ENCODE measurements at regions not wholly inside any gene's neighbourhood (a gene's known extent, or its start where the extent isn't known, plus 50 kb on each side); places are given as distances from the start of the nearest gene placed in this dataset.

DNA sequence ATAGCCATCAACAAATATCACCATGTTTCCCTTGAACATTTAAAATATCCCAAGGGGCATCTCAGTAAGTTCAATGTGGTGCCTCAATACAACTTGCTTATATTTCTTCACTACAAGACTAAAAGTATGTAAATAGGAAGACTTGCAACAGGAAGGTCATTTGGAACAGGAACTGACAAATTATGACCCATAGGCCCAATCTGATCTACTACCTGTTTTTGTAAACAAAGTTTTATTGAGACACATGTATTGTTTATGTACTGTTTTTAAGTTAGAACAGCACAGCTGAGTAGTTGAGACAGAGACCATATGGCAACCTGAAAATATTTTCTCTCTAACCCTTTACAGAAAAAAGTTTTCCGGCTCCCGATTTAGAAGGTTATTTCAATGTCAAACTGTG lies 154.8 kb upstream of the TFPI start:
- Histone ChIP-seq H3K27ac (ENCODE audit: low read length) (no peak overlapping the region), H3K4me3 (ENCODE audit: low read length) (no peak overlapping the region), H3K4me1 (ENCODE audit: control insufficient read depth, insufficient read depth, low read length) (no peaks in the 10 kb centered on the region), H3K9me3 (ENCODE audit: control insufficient read depth, low read depth, low read length) (no peaks in the 10 kb centered on the region), H3K36me3 (ENCODE audit: control insufficient read depth, insufficient read depth, low read length) (no peaks in the 10 kb centered on the region), H3K27me3 (ENCODE audit: control insufficient read depth, insufficient read depth, low read length) (no peaks in the 10 kb centered on the region)
- no peak for DNase-seq
- 82% methylated on average over 2 of the region's 2 CpGs for WGBS (ENCODE audit: insufficient coverage, low lambda C conversion rate)

DNA sequence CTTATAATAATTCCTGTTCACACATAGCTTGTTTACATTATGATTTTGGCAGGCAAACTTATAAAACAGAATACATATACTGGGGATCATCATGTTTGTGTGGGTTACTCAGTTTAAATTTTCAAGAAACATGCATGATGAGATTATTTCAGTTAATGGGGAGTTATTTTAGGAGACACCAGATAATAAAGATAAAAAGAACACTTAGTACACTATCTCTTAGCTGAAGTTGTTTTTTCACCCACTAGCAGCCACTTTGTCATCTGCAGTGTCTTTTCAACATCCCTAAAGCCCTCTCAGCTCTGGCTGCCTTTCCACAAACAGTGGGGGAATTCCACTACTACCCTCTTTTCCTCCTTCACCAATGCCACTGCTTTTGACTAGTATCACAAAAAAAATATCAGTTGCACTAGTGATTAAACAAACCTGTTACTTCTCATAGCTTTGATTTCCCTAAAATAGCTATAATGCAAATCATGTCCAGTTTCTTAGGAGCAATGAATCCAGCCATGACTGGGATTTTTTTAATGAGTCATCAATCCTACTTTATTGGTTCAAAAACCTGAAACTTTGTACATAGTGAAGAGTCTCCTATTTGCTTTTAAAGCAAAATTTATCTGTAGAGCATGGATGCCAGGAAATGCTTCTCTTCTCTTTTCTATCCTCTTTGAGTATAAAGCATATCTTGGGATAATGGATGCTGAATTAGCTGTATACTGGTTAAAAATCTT lies 156.7 kb upstream of the TFPI start:
- H3K27me3 ChIP-seq (ENCODE audit: control insufficient read depth, insufficient read depth, low read length): no peaks in the 10 kb centered on the region

DNA sequence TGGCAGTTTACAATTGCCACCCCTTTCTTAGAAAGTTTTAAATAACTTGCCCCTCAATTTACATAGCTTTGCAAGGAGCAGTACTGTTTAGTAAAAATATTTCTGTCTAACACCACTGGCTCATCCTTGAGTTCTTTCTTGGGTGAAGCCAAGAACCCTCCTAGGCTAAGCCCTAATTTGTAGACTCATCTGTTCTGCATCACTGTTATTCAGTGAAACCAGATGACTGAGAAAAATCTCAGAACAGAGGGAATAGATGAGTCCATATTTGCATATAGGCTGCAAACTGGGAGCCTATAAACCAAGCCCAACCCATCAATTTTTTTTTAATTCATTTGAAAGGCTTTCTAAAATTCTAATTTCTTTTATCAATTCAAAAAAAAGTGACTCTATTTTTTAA lies 161.4 kb upstream of the TFPI start:
- no peaks in the 10 kb centered on the region for H3K36me3 ChIP-seq (ENCODE audit: control insufficient read depth, insufficient read depth, low read length)
- no peaks in the 10 kb centered on the region for H3K4me1 ChIP-seq (ENCODE audit: control insufficient read depth, insufficient read depth, low read length)
- no peak overlapping the region for H3K27ac ChIP-seq (ENCODE audit: low read length)
- no peaks in the 10 kb centered on the region for H3K27me3 ChIP-seq (ENCODE audit: control insufficient read depth, insufficient read depth, low read length)
- H3K9me3 ChIP-seq (ENCODE audit: control insufficient read depth, low read depth, low read length): no peaks in the 10 kb centered on the region
- H3K4me3 ChIP-seq (ENCODE audit: low read length): no peak overlapping the region
- no peak for DNase-seq

More for the DNA sequence above, 156.7 kb upstream of the TFPI start:
- no peak overlapping the region for H3K4me3 ChIP-seq (ENCODE audit: low read length)
- no peaks in the 10 kb centered on the region for H3K36me3 ChIP-seq (ENCODE audit: control insufficient read depth, insufficient read depth, low read length)
- H3K27ac ChIP-seq (ENCODE audit: low read length): no peak overlapping the region
- H3K9me3 ChIP-seq (ENCODE audit: control insufficient read depth, low read depth, low read length): no peaks in the 10 kb centered on the region
- no peaks in the 10 kb centered on the region for H3K4me1 ChIP-seq (ENCODE audit: control insufficient read depth, insufficient read depth, low read length)
- DNase-seq: no peak

DNA sequence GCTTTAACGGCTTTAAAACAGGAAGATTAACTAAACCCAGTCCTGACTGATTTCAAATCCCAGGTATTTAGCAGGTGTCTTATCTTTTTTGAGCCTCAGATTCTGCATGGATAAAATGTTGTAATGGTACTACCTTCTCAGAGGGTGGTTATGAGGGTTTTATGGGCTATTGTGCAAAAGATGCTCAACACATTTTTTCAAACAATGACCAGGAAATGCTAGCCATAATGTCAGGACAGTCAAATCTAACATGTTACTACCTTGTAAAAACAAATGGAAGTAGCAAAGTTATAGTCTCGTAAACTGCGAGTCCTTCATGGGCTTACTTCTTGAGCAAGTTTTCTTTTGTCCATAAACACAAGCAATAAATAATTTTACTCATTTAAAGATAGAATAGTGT lies 162.1 kb upstream of the TFPI start:
- WGBS (ENCODE audit: insufficient coverage, low lambda C conversion rate): 67% methylated on average over 1 of the region's 3 CpGs
- Histone ChIP-seq H3K27ac (ENCODE audit: low read length) (no peak overlapping the region), H3K36me3 (ENCODE audit: control insufficient read depth, insufficient read depth, low read length) (no peaks in the 10 kb centered on the region), H3K4me1 (ENCODE audit: control insufficient read depth, insufficient read depth, low read length) (no peaks in the 10 kb centered on the region), H3K9me3 (ENCODE audit: control insufficient read depth, low read depth, low read length) (no peaks in the 10 kb centered on the region), H3K4me3 (ENCODE audit: low read length) (no peak overlapping the region), H3K27me3 (ENCODE audit: control insufficient read depth, insufficient read depth, low read length) (no peaks in the 10 kb centered on the region)
- DNase-seq: no peak

DNA sequence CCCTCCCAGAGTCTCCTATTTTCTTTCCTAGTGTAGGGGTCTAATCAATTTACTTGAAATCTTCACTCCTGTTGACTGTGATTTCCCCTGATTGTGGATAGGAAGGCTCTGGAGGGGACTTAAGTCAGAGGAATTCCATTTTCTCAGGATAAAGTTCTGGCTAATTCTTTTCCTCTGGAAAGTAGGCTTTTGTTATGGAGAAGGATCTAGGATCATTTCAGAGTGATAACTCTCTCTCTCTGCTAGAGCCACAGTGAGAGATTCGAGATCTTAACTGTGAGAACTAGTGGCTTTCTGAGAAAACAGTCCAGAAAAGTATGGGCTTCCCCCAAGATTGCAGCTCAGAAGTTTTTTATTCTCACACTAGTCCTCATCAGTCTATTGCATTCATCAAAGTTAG lies 163.9 kb upstream of the TFPI start:
- WGBS (ENCODE audit: insufficient coverage, low lambda C conversion rate): no CpG with 5 or more reads among the region's 1 CpG
- H3K27ac ChIP-seq (ENCODE audit: low read length): no peak overlapping the region
- no peaks in the 10 kb centered on the region for H3K4me1 ChIP-seq (ENCODE audit: control insufficient read depth, insufficient read depth, low read length)
- no peak for DNase-seq
- H3K36me3 ChIP-seq (ENCODE audit: control insufficient read depth, insufficient read depth, low read length): no peaks in the 10 kb centered on the region
- no peak overlapping the region for H3K4me3 ChIP-seq (ENCODE audit: low read length)
- no peaks in the 10 kb centered on the region for H3K9me3 ChIP-seq (ENCODE audit: control insufficient read depth, low read depth, low read length)
- no peaks in the 10 kb centered on the region for H3K27me3 ChIP-seq (ENCODE audit: control insufficient read depth, insufficient read depth, low read length)

DNA sequence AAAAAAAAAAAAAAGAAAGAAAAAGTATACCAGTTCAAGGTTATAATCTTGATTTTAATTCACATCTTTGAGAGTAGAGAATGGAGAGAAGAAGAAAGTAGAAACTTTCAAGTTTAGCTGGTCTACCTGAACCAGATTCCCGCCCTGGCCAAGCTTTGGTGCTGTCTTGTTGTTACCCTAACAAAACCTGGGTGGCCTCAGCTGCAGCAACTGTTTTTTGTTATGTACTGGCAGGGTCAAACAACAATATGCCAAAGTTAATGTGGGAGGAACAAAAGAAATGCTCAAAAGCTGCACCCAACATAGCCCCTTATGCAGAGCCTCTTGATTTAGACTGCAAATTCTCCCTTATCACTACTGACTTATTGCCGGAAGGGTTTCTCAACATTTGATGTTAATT lies 165.3 kb upstream of the TFPI start:
- Histone ChIP-seq H3K4me1 (ENCODE audit: control insufficient read depth, insufficient read depth, low read length) (no peaks in the 10 kb centered on the region), H3K9me3 (ENCODE audit: control insufficient read depth, low read depth, low read length) (no peaks in the 10 kb centered on the region), H3K27ac (ENCODE audit: low read length) (no peak overlapping the region), H3K27me3 (ENCODE audit: control insufficient read depth, insufficient read depth, low read length) (no peaks in the 10 kb centered on the region), H3K36me3 (ENCODE audit: control insufficient read depth, insufficient read depth, low read length) (no peaks in the 10 kb centered on the region), H3K4me3 (ENCODE audit: low read length) (no peak overlapping the region)
- DNase-seq: no peak
- WGBS (ENCODE audit: insufficient coverage, low lambda C conversion rate): 60% methylated on average over 1 of the region's 2 CpGs

DNA sequence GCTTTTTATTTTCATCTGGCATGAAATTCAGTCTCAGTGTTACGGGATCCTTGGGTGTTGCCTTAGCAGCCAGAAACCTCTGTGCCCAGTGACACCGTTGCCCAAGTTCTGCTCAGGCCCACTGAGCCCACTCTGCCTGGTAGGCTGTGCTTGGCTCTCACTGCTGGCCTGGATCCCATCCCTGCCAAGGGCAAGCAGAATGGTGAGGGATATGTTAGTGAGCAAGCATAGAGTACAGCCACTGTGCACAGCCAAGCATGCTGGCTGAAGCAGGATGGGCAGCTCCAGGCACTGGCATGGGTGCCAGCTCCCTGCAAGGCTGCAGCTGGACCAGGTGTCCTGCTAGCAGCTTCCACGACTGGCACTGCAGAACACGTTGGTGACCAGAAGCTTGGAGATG lies 194.7 kb upstream of the TFPI start:
- Histone ChIP-seq H3K4me3 (ENCODE audit: low read length) (no peak overlapping the region), H3K9me3 (ENCODE audit: control insufficient read depth, low read depth, low read length) (no peaks in the 10 kb centered on the region), H3K27me3 (ENCODE audit: control insufficient read depth, insufficient read depth, low read length) (no peaks in the 10 kb centered on the region), H3K27ac (ENCODE audit: low read length) (no peak overlapping the region), H3K4me1 (ENCODE audit: control insufficient read depth, insufficient read depth, low read length) (no peaks in the 10 kb centered on the region), H3K36me3 (ENCODE audit: control insufficient read depth, insufficient read depth, low read length) (no peaks in the 10 kb centered on the region)
- no CpG with 5 or more reads among the region's 4 CpGs for WGBS (ENCODE audit: insufficient coverage, low lambda C conversion rate)
- DNase-seq: no peak

DNA sequence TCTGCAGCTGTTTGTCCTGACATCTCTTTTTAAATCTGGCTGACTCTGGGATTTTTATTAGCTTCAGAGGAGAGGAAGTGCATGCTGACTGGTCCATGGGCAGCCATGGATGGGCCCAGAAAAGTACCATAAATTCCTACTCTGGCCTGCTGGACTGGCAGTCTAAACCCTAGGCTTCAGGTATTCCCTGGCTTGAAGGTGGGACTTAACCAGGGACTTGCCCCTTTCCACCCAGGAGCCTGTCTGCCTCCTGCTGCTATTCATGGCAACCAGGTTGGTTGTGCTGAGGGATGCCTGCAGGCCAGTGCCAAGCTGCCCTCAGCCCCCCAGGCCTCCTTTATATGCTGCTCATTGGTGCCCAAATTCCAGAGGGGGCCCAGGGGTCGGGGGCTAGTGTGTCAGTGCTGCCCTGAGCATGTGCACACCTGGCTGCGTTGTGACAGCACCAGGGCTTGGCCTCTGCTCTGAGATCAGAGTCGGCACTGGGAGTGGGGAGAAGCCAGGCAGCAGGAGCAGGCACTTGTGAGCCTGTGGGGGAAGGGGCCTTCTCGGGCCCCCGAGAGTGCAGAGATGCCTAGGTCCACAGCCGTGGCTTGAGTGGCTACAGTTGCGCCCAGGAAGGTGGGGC lies 195.7 kb upstream of the TFPI start:
- H3K9me3 ChIP-seq (ENCODE audit: control insufficient read depth, low read depth, low read length): no peaks in the 10 kb centered on the region
- H3K36me3 ChIP-seq (ENCODE audit: control insufficient read depth, insufficient read depth, low read length): no peaks in the 10 kb centered on the region
- no peaks in the 10 kb centered on the region for H3K27me3 ChIP-seq (ENCODE audit: control insufficient read depth, insufficient read depth, low read length)
- H3K4me1 ChIP-seq (ENCODE audit: control insufficient read depth, insufficient read depth, low read length): no peaks in the 10 kb centered on the region
- no peak for DNase-seq
- no peak overlapping the region for H3K27ac ChIP-seq (ENCODE audit: low read length)
- H3K4me3 ChIP-seq (ENCODE audit: low read length): no peak overlapping the region
- WGBS (ENCODE audit: insufficient coverage, low lambda C conversion rate): no CpG with 5 or more reads among the region's 7 CpGs

DNA sequence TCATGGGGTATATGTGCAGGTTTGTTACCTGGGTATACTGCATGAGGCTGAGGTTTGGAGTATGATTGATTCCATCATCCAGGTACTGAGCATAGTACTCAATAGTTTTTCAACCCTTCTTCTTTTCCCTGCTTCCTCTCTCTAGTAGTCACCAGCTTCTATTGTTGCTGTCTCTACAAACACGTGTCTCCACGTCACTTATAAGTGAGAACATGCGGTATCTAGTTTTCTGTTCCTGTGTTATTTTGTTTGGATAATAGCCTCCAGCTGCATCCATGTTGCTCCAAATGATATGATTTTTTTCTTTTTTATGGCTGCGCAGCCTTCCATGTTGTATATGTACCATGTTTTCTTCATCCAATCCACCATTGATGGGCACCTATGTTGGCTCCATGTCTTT lies 214.8 kb upstream of the TFPI start:
- DNase-seq: no peak
- Histone ChIP-seq H3K27me3 (ENCODE audit: control insufficient read depth, insufficient read depth, low read length) (no peaks in the 10 kb centered on the region), H3K9me3 (ENCODE audit: control insufficient read depth, low read depth, low read length) (no peaks in the 10 kb centered on the region), H3K4me3 (ENCODE audit: low read length) (no peak overlapping the region), H3K27ac (ENCODE audit: low read length) (no peak overlapping the region), H3K36me3 (ENCODE audit: control insufficient read depth, insufficient read depth, low read length) (no peaks in the 10 kb centered on the region), H3K4me1 (ENCODE audit: control insufficient read depth, insufficient read depth, low read length) (no peaks in the 10 kb centered on the region)
- WGBS (ENCODE audit: insufficient coverage, low lambda C conversion rate): 100% methylated on average over 2 of the region's 4 CpGs

DNA sequence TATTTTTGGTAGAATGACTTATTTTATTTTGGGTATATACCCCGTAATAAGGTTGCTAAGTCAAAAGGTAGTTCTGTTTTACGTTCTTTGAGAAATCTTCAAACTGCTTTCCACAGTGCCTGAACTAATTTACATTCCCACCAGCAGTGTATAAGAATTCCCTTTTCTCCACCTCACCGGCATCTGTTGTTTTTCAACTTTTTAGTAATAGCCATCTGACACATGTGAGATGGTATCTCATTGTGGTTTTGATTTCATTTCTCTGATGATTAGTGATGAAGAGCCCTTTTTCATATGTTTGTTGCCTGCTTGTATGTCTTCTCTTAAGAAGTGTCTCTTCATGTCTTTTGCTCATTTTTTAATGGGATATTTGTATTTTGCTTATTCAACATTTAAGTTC lies 215.2 kb upstream of the TFPI start:
- H3K27me3 ChIP-seq (ENCODE audit: control insufficient read depth, insufficient read depth, low read length): no peaks in the 10 kb centered on the region

DNA sequence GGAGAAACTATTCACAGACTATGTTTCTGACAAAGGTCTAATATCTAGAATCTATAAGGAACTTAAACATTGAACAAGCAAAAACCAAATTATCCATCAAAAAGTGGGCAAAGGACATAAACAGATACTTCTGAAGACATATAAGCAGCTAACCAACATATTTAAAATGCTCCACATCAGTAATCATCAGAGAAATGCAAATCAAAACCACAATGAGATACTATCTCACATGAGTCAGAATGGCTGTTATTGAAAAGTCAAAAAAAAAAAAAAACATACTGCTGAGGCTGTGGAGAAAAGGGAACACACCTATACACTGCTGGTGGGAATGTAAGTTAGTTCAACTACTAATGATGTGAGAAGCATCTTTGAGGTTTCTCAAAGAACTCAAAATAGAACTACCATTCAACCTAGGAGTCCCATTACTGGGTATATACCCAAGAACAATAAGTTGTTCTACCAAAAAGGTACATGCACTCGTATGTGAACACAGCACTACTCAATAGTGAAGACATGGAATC lies 220.4 kb upstream of the TFPI start:
- Histone ChIP-seq H3K27me3 (ENCODE audit: control insufficient read depth, insufficient read depth, low read length) (no peaks in the 10 kb centered on the region), H3K36me3 (ENCODE audit: control insufficient read depth, insufficient read depth, low read length) (no peaks in the 10 kb centered on the region), H3K4me3 (ENCODE audit: low read length) (no peak overlapping the region), H3K9me3 (ENCODE audit: control insufficient read depth, low read depth, low read length) (no peaks in the 10 kb centered on the region), H3K4me1 (ENCODE audit: control insufficient read depth, insufficient read depth, low read length) (no peaks in the 10 kb centered on the region), H3K27ac (ENCODE audit: low read length) (no peak overlapping the region)
- DNase-seq: no peak
- no CpG with 5 or more reads among the region's 1 CpG for WGBS (ENCODE audit: insufficient coverage, low lambda C conversion rate)

More for the DNA sequence above, 215.2 kb upstream of the TFPI start:
- Histone ChIP-seq H3K4me1 (ENCODE audit: control insufficient read depth, insufficient read depth, low read length) (no peaks in the 10 kb centered on the region), H3K4me3 (ENCODE audit: low read length) (no peak overlapping the region), H3K27ac (ENCODE audit: low read length) (no peak overlapping the region), H3K9me3 (ENCODE audit: control insufficient read depth, low read depth, low read length) (no peaks in the 10 kb centered on the region), H3K36me3 (ENCODE audit: control insufficient read depth, insufficient read depth, low read length) (no peaks in the 10 kb centered on the region)
- DNase-seq: no peak
- 100% methylated on average over 1 of the region's 3 CpGs for WGBS (ENCODE audit: insufficient coverage, low lambda C conversion rate)
